ENCODE measurements at regions not wholly inside any gene's neighbourhood (a gene's known extent, or its start where the extent isn't known, plus 50 kb on each side); places are given as distances from the start of the nearest gene placed in this dataset.

DNA sequence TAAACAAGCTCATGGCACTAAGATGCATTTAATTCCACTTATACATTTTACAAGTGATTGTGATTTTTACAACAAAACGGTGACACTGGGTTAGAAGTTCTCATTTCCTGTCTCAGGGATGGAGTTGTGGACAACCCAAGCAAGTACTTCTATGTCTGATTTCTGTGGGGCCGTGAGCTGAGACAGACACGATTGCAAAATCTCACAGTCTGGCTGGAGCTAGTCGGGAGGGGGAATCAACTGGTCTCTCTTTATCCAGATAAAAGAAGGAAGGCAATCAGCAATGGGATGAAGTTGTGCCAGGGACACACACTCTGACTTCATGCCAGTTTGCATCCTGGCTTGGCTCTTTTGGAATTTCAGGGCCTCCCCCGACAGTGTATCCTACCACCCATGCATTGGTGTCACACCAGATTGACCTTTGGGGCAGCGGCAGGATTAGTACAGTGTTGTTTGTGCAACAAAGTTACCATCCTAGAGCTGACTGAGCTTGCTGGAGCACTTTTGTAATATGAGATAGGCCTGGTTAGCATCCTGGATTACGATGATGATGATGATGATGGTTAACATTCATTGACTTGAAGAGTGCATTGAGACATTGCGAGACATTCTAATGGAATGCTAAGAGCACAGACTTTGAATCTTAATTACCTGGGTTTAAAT, 98.8 kb downstream of the CTAGE1 start:
- Histone ChIP-seq H3K27ac (ENCODE audit: low read depth in 1 of 2, low read length in 2 of 2) (no peak overlapping the region), H3K9me3 (ENCODE audit: control insufficient read depth in 1 of 2, insufficient read depth in 1 of 2, low read length in 2 of 2) (peaks cover 0 to 4% of the 10 kb centered on the region in 2 experiments), H3K4me1 (ENCODE audit: insufficient read depth, low read length) (no peaks in the 10 kb centered on the region), H3K27me3 (ENCODE audit: control insufficient read depth in 1 of 2, insufficient read depth in 2 of 2, low read length in 2 of 2) (peaks cover 0 to 2% of the 10 kb centered on the region in 2 experiments), H3K4me3 (ENCODE audit: low read length) (no peak overlapping the region), H3K36me3 (ENCODE audit: insufficient read depth, low read length) (no peaks in the 10 kb centered on the region)
- ATAC-seq (ENCODE audit: poor library complexity): no peak
- intact Hi-C loops (cut with DNase I, micrococcal nuclease): no loop called here
- CTCF ChIA-PET: no interaction called here
- Mint-ChIP-seq H3K36me3 (ENCODE audit: low read depth) (no peaks in the 10 kb centered on the region), H3K4me3 (no peak overlapping the region), H3K4me1 (ENCODE audit: low read depth) (no peaks in the 10 kb centered on the region), H3K27ac (no peak overlapping the region), H3K27me3 (no peaks in the 10 kb centered on the region), H3K9me3 (no peaks in the 10 kb centered on the region)
- TF ChIP-seq, protein P1, sequence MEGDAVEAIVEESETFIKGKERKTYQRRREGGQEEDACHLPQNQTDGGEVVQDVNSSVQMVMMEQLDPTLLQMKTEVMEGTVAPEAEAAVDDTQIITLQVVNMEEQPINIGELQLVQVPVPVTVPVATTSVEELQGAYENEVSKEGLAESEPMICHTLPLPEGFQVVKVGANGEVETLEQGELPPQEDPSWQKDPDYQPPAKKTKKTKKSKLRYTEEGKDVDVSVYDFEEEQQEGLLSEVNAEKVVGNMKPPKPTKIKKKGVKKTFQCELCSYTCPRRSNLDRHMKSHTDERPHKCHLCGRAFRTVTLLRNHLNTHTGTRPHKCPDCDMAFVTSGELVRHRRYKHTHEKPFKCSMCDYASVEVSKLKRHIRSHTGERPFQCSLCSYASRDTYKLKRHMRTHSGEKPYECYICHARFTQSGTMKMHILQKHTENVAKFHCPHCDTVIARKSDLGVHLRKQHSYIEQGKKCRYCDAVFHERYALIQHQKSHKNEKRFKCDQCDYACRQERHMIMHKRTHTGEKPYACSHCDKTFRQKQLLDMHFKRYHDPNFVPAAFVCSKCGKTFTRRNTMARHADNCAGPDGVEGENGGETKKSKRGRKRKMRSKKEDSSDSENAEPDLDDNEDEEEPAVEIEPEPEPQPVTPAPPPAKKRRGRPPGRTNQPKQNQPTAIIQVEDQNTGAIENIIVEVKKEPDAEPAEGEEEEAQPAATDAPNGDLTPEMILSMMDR (IDR thresholded peaks at IDR 0.05): no peak
- DNase-seq: no peak
- POLR2A ChIA-PET: no interaction called here

DNA sequence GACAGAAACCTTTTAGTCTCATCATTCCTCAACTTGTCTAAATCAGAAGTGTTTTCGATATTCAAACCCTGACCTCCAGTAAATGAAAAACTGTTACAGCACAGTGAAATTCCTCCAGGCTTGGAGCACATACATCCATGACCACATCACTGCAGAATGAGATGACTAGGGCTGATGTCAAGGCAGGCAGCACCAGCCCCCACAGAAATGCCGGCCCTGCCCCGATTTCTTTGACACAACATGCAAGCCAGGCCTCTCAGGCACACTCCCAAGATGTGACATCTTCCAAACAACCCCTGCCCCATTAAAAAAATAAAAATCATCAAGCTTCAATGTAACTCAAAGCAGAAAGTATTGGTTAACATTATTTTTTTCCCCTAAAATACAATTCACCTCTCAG, 103.3 kb downstream of the CTAGE1 start:
- no peak overlapping the region for H3K4me3 Mint-ChIP-seq
- no peak overlapping the region for H3K4me3 ChIP-seq (ENCODE audit: low read length)
- H3K36me3 ChIP-seq (ENCODE audit: insufficient read depth, low read length): no peaks in the 10 kb centered on the region
- DNase-seq (no peak), ATAC-seq (ENCODE audit: poor library complexity) (no peak)
- CTCF ChIA-PET: no interaction called here
- H3K36me3 Mint-ChIP-seq (ENCODE audit: low read depth): no peaks in the 10 kb centered on the region
- TF ChIP-seq, protein P1 (IDR thresholded peaks at IDR 0.05): no peak
- H3K9me3 Mint-ChIP-seq: no peaks in the 10 kb centered on the region
- H3K4me1 ChIP-seq (ENCODE audit: insufficient read depth, low read length): no peaks in the 10 kb centered on the region
- no peak overlapping the region for H3K27ac Mint-ChIP-seq
- H3K27me3 ChIP-seq (ENCODE audit: control insufficient read depth in 1 of 2, insufficient read depth in 2 of 2, low read length in 2 of 2): no peaks in the 10 kb centered on the region
- H3K27me3 Mint-ChIP-seq: peaks cover 4% of the 10 kb centered on the region
- H3K4me1 Mint-ChIP-seq (ENCODE audit: low read depth): no peaks in the 10 kb centered on the region
- no peak overlapping the region for H3K27ac ChIP-seq (ENCODE audit: low read depth in 1 of 2, low read length in 2 of 2)
- POLR2A ChIA-PET: no interaction called here
- peaks cover 0 to 4% of the 10 kb centered on the region in 2 experiments for H3K9me3 ChIP-seq (ENCODE audit: control insufficient read depth in 1 of 2, insufficient read depth in 1 of 2, low read length in 2 of 2)
- intact Hi-C loops (cut with DNase I, micrococcal nuclease): no loop called here

DNA sequence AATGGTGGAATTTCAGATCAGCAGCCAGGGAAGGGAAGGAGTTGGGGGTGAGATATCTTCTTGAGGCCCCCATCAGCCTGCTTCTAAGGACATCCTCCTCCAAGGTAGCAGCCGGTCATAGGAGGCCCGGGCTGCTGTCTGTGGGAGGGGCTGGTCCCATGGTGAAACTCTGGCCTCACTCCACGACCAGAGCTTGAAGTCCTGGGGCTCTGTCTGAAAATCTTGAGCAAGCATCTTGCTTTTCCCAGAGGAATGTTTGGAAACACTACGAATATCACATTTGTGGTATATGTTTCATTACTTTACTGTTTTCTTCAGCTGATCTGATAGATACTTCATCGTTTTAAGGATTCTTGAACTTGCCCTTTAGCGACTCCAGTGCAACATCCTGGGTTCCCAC, 103.7 kb downstream of the CTAGE1 start:
- Mint-ChIP-seq H3K4me1 (ENCODE audit: low read depth) (no peaks in the 10 kb centered on the region), H3K27me3 (peaks cover 4% of the 10 kb centered on the region), H3K27ac (no peak overlapping the region), H3K36me3 (ENCODE audit: low read depth) (no peaks in the 10 kb centered on the region), H3K9me3 (no peaks in the 10 kb centered on the region), H3K4me3 (no peak overlapping the region)
- peaks cover 0 to 4% of the 10 kb centered on the region in 2 experiments for H3K9me3 ChIP-seq (ENCODE audit: control insufficient read depth in 1 of 2, insufficient read depth in 1 of 2, low read length in 2 of 2)
- ATAC-seq (ENCODE audit: poor library complexity): no peak
- H3K4me3 ChIP-seq (ENCODE audit: low read length): no peak overlapping the region
- DNase-seq: no peak
- POLR2A ChIA-PET: no interaction called here
- no peaks in the 10 kb centered on the region for H3K36me3 ChIP-seq (ENCODE audit: insufficient read depth, low read length)
- TF ChIP-seq, protein P1 (IDR thresholded peaks at IDR 0.05): no peak
- intact Hi-C loops (cut with DNase I, micrococcal nuclease): no loop called here
- CTCF ChIA-PET: no interaction called here
- no peaks in the 10 kb centered on the region for H3K4me1 ChIP-seq (ENCODE audit: insufficient read depth, low read length)
- no peak overlapping the region for H3K27ac ChIP-seq (ENCODE audit: low read depth in 1 of 2, low read length in 2 of 2)
- H3K27me3 ChIP-seq (ENCODE audit: control insufficient read depth in 1 of 2, insufficient read depth in 2 of 2, low read length in 2 of 2): no peaks in the 10 kb centered on the region

All from CD4-positive, alpha-beta T cell (primary cell).